Lower leg skin (tissue), 3 donors: ENCODE measurements at regions not wholly inside any gene's neighbourhood (a gene's known extent, or its start where the extent isn't known, plus 50 kb on each side); places are given as distances from the start of the nearest gene placed in this dataset.

Experiments used
- CTCF ChIP-seq, 3 donors: fragments of 450-650 bp; IDR thresholded peaks; one replicate each; pipeline ENCODE4 v1.5.1; 2016; ENCODE audit warnings: antibody characterized with exemption in 3 of 3, mild to moderate bottlenecking in 3 of 3, moderate library complexity in 2 of 3
- POLR2A ChIP-seq, 2 donors: fragments of 450-650 bp; IDR thresholded peaks; one replicate each; pipeline ENCODE4 v1.6.1; 2016 to 2017; ENCODE audit warnings: antibody characterized with exemption in 2 of 2, mild to moderate bottlenecking in 1 of 2, moderate library complexity in 1 of 2

- no peak for TF ChIP-seq CTCF (IDR thresholded peaks at IDR 0.05)
- no peak for TF ChIP-seq POLR2A (IDR thresholded peaks at IDR 0.05)
Measured at GRCh38 chr6:95777338-95777737, 200.0 kb downstream of the MANEA start.
